ENCODE measurements at regions not wholly inside any gene's neighbourhood (a gene's known extent, or its start where the extent isn't known, plus 50 kb on each side); places are given as distances from the start of the nearest gene placed in this dataset.
A peak's percentile ranks its signal among the peaks of the same experiment; 100 is the strongest.

- H3K27me3 ChIP-seq (ENCODE audit: insufficient read depth, poor library complexity, severe bottlenecking): no peaks in the 10 kb centered on the region
- no peak for DNase-seq (ENCODE audit: low read depth in 1 of 2, low spot score in 1 of 2)
- H3K27ac ChIP-seq (replicated peaks): no peak overlapping the region
- no peak overlapping the region for H3K4me3 ChIP-seq (replicated peaks; ENCODE audit: insufficient read depth, low read length)
- no peak for TF ChIP-seq REST (IDR thresholded peaks at IDR 0.05; ENCODE audit: insufficient replicate concordance, low read depth)
- TF ChIP-seq SPI1 (IDR thresholded peaks at IDR 0.05; ENCODE audit: borderline replicate concordance, low read depth): no peak
- TF ChIP-seq POLR2AphosphoS5 (IDR thresholded peaks at IDR 0.05; ENCODE audit: low read depth): no peak
- TF ChIP-seq CTCF (IDR thresholded peaks at IDR 0.05; ENCODE audit: insufficient read depth, low read length): no peak
These were observed 125.1 kb upstream of the ZBED5 start for GRCh38 chr11:10982704-10983510.

GRCh38 chr11:10979529-10979928, 121.7 kb upstream of the ZBED5 start:
- H3K27me3 ChIP-seq (ENCODE audit: insufficient read depth, poor library complexity, severe bottlenecking): no peaks in the 10 kb centered on the region
- peak; percentile 4 to 43 for DNase-seq (ENCODE audit: low read depth in 1 of 2, low spot score in 1 of 2)
- TF ChIP-seq SPI1 (IDR thresholded peaks at IDR 0.05; ENCODE audit: borderline replicate concordance, low read depth) (peak; percentile 99), POLR2AphosphoS5 (IDR thresholded peaks at IDR 0.05; ENCODE audit: low read depth) (no peak), GABPA (IDR thresholded peaks at IDR 0.05; ENCODE audit: low read depth) (no peak), REST (IDR thresholded peaks at IDR 0.05; ENCODE audit: insufficient replicate concordance, low read depth) (no peak), CTCF (IDR thresholded peaks at IDR 0.05; ENCODE audit: insufficient read depth, low read length) (no peak)
- H3K27ac ChIP-seq (replicated peaks): no peak overlapping the region
- H3K4me3 ChIP-seq (replicated peaks; ENCODE audit: insufficient read depth, low read length): no peak overlapping the region

- no peak overlapping the region for H3K27ac ChIP-seq (replicated peaks)
- no peak for DNase-seq (ENCODE audit: low read depth in 1 of 2, low spot score in 1 of 2)
- no peak for TF ChIP-seq CTCF (IDR thresholded peaks at IDR 0.05; ENCODE audit: insufficient read depth, low read length)
- H3K4me3 ChIP-seq (replicated peaks; ENCODE audit: insufficient read depth, low read length): no peak overlapping the region
- H3K27me3 ChIP-seq (ENCODE audit: insufficient read depth, poor library complexity, severe bottlenecking): no peaks in the 10 kb centered on the region
These were observed 120.3 kb upstream of the ZBED5 start for GRCh38 chr11:10978198-10978597.

GRCh38 chr11:10975287-10975721, 117.5 kb upstream of the ZBED5 start:
- H3K27me3 ChIP-seq (ENCODE audit: insufficient read depth, poor library complexity, severe bottlenecking): no peaks in the 10 kb centered on the region
- H3K4me3 ChIP-seq (replicated peaks; ENCODE audit: insufficient read depth, low read length): no peak overlapping the region
- no peak overlapping the region for H3K27ac ChIP-seq (replicated peaks)
- no peak for DNase-seq (ENCODE audit: low read depth in 1 of 2, low spot score in 1 of 2)
- no peak for TF ChIP-seq SPI1 (IDR thresholded peaks at IDR 0.05; ENCODE audit: borderline replicate concordance, low read depth)
- no peak for TF ChIP-seq GABPA (IDR thresholded peaks at IDR 0.05; ENCODE audit: low read depth)
- no peak for TF ChIP-seq CTCF (IDR thresholded peaks at IDR 0.05; ENCODE audit: insufficient read depth, low read length)

Data from HL-60 (cell line).